Panc1 (cell line): ENCODE measurements at regions not wholly inside any gene's neighbourhood (a gene's known extent, or its start where the extent isn't known, plus 50 kb on each side); places are given as distances from the start of the nearest gene placed in this dataset.

Experiments
- ATAC-seq: fragments of 200-7000 bp; cut with Tn5 transposase; 2 replicates; pipeline ENCODE4 v1.9.1; 2020; ENCODE audit warnings: mild to moderate bottlenecking, moderate library complexity
- BruUV-seq: library from RNA; stranded (reverse); fragments of 400-500 nt; replicated peaks from 2 replicates; lab custom pipeline; 2021; lab: Mats Ljungman, UMichigan
- CTCF ChIA-PET: fragments of 300-600 bp; sonication (Branson Sonifier 250); formaldehyde crosslinking; loops from one replicate; lab custom pipeline; 2022; ENCODE audit warnings: antibody characterized with exemption; lab: Charles Lee
- POLR2A ChIA-PET: fragments of 300-600 bp; sonication (Branson Sonifier 250); formaldehyde crosslinking; loops from one replicate; lab custom pipeline; 2022; ENCODE audit warnings: antibody characterized with exemption; lab: Charles Lee
- DNase-seq: peaks from one replicate; pipeline ENCODE4 v3.0.0-alpha.2; 2010; ENCODE audit warnings: low read depth, low spot score
- H3K27ac ChIP-seq: 2 replicates; pipeline ENCODE4 v1.5.1; 2011; ENCODE audit warnings: mild to moderate bottlenecking, low read length, inconsistent platforms
- H3K27me3 ChIP-seq: fragments of 200-500 bp; sonication (Bioruptor generic); 2 replicates; pipeline ENCODE4 v1.6.0; 2014; ENCODE audit warnings: low read length, inconsistent platforms; ENCODE audit not compliant: control insufficient read depth, insufficient read depth
- H3K36me3 ChIP-seq: fragments of 200-500 bp; sonication (Bioruptor generic); 2 replicates; pipeline ENCODE4 v1.5.1; 2014; ENCODE audit warnings: inconsistent platforms, mild to moderate bottlenecking, low read length, moderate library complexity; ENCODE audit not compliant: control insufficient read depth, insufficient read depth
- H3K4me1 ChIP-seq: 2 replicates; pipeline ENCODE4 v1.5.1; 2011; ENCODE audit warnings: inconsistent platforms, mild to moderate bottlenecking, low read length, moderate library complexity; ENCODE audit not compliant: control insufficient read depth, insufficient read depth
- H3K4me3 ChIP-seq, 2 experiments: 2 replicates each; pipeline ENCODE4 v1.5.1; 2011 to 2012; ENCODE audit warnings: low read depth in 2 of 2, low read length in 2 of 2, mild to moderate bottlenecking in 2 of 2, inconsistent platforms in 1 of 2, moderate library complexity in 1 of 2
- H3K9me3 ChIP-seq: fragments of 200-500 bp; sonication (Bioruptor generic); 2 replicates; pipeline ENCODE4 v1.5.1; 2014; ENCODE audit warnings: low read depth, mild to moderate bottlenecking, inconsistent platforms, low read length, moderate library complexity; ENCODE audit not compliant: control insufficient read depth, insufficient read depth
- POLR2AphosphoS5 ChIP-seq: IDR thresholded peaks from 2 replicates; pipeline ENCODE4 v1.6.1; 2012; ENCODE audit warnings: mild to moderate bottlenecking, low read depth, low read length, moderate library complexity
- SIN3A ChIP-seq: IDR thresholded peaks from 2 replicates; pipeline ENCODE4 v1.6.1; 2012; ENCODE audit warnings: low read depth, mild to moderate bottlenecking, low read length, moderate library complexity, borderline replicate concordance; ENCODE audit not compliant: insufficient read depth
- TCF7L2 ChIP-seq: IDR thresholded peaks from 2 replicates; pipeline ENCODE4 v1.6.1; 2011; ENCODE audit warnings: mild to moderate bottlenecking, low read depth, low read length, inconsistent platforms
- in situ Hi-C: cut with HindIII; loops from 2 replicates; pipeline ENCODE4 v1.10.0; 2016; ENCODE audit warnings: low sequenced_read_pairs, low pct_unique_long_range_greater_than_20kb
- intact Hi-C: fragments of 100-400 bp; cut with micrococcal nuclease; formaldehyde crosslinking; loops from one replicate; pipeline ENCODE4 v1.10.0; 2022; ENCODE audit not compliant: unreplicated experiment
- TF ChIP-seq, protein P1 (sequence below): fragments of 450-650 bp; IDR thresholded peaks from 2 replicates; pipeline ENCODE4 v1.5.1; 2017; ENCODE audit warnings: mild to moderate bottlenecking
- TF ChIP-seq, protein P2 (sequence below), 2 experiments: IDR thresholded peaks; 2 replicates each; pipeline ENCODE4 v1.6.1; 2011 to 2012; ENCODE audit warnings: low read depth in 2 of 2, control low read depth in 1 of 2, low read length in 1 of 2, mild to moderate bottlenecking in 1 of 2, moderate library complexity in 1 of 2; ENCODE audit not compliant: insufficient read depth in 1 of 2

GRCh38 chr6:150661216-150662007 is 61.7 kb downstream of the PLEKHG1 start:
- ATAC-seq, result no peak
- H3K27me3 ChIP-seq, result no peaks in the 10 kb centered on the region; the same call in 1 of the 2 replicates
- TF ChIP-seq POLR2AphosphoS5, result no peak
- no TSS peak for BruUV-seq
- CTCF ChIA-PET, result no interaction called here
- in situ Hi-C loops, result no loop called here
- no peak overlapping the region for H3K27ac ChIP-seq
- DNase-seq, result no peak
- H3K4me3 ChIP-seq, result no peak overlapping the region
- no peaks in the 10 kb centered on the region for H3K4me1 ChIP-seq
- H3K9me3 ChIP-seq, result no peaks in the 10 kb centered on the region
- H3K36me3 ChIP-seq, result no peaks in the 10 kb centered on the region
- POLR2A ChIA-PET, result no interaction called here
- intact Hi-C loops, result no loop called here

GRCh38 chr6:150662814-150663213 is 63.1 kb downstream of the PLEKHG1 start:
- DNase-seq, result no peak
- Histone ChIP-seq H3K9me3 (no peaks in the 10 kb centered on the region), H3K36me3 (no peaks in the 10 kb centered on the region), H3K27me3 (no peaks in the 10 kb centered on the region; the same call in 1 of the 2 replicates), H3K4me3 (no peak overlapping the region), H3K4me1 (no peaks in the 10 kb centered on the region), H3K27ac (no peak overlapping the region)
- ChIA-PET CTCF (no interaction called here), POLR2A (no interaction called here)
- no TSS peak for BruUV-seq
- TF ChIP-seq, protein P1, sequence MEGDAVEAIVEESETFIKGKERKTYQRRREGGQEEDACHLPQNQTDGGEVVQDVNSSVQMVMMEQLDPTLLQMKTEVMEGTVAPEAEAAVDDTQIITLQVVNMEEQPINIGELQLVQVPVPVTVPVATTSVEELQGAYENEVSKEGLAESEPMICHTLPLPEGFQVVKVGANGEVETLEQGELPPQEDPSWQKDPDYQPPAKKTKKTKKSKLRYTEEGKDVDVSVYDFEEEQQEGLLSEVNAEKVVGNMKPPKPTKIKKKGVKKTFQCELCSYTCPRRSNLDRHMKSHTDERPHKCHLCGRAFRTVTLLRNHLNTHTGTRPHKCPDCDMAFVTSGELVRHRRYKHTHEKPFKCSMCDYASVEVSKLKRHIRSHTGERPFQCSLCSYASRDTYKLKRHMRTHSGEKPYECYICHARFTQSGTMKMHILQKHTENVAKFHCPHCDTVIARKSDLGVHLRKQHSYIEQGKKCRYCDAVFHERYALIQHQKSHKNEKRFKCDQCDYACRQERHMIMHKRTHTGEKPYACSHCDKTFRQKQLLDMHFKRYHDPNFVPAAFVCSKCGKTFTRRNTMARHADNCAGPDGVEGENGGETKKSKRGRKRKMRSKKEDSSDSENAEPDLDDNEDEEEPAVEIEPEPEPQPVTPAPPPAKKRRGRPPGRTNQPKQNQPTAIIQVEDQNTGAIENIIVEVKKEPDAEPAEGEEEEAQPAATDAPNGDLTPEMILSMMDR, result no peak
- ATAC-seq, result no peak
- intact Hi-C loops, result no loop called here
- in situ Hi-C loops, result no loop called here

- TF ChIP-seq, protein P2, sequence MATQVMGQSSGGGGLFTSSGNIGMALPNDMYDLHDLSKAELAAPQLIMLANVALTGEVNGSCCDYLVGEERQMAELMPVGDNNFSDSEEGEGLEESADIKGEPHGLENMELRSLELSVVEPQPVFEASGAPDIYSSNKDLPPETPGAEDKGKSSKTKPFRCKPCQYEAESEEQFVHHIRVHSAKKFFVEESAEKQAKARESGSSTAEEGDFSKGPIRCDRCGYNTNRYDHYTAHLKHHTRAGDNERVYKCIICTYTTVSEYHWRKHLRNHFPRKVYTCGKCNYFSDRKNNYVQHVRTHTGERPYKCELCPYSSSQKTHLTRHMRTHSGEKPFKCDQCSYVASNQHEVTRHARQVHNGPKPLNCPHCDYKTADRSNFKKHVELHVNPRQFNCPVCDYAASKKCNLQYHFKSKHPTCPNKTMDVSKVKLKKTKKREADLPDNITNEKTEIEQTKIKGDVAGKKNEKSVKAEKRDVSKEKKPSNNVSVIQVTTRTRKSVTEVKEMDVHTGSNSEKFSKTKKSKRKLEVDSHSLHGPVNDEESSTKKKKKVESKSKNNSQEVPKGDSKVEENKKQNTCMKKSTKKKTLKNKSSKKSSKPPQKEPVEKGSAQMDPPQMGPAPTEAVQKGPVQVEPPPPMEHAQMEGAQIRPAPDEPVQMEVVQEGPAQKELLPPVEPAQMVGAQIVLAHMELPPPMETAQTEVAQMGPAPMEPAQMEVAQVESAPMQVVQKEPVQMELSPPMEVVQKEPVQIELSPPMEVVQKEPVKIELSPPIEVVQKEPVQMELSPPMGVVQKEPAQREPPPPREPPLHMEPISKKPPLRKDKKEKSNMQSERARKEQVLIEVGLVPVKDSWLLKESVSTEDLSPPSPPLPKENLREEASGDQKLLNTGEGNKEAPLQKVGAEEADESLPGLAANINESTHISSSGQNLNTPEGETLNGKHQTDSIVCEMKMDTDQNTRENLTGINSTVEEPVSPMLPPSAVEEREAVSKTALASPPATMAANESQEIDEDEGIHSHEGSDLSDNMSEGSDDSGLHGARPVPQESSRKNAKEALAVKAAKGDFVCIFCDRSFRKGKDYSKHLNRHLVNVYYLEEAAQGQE (IDR thresholded peaks at IDR 0.05; ENCODE audit: insufficient read depth in 1 of 2, low read depth in 2 of 2, low read length in 1 of 2), result no peak
- TF ChIP-seq SIN3A, result no peak
- TF ChIP-seq, protein P1, result no peak
- no peak for TF ChIP-seq TCF7L2
- TF ChIP-seq POLR2AphosphoS5, result no peak
Measured at GRCh38 chr6:150664091-150664490, 64.4 kb downstream of the PLEKHG1 start.

More at GRCh38 chr6:150664091-150664490, 64.4 kb downstream of the PLEKHG1 start:
- ChIA-PET CTCF (no interaction called here), POLR2A (no interaction called here)
- Histone ChIP-seq H3K4me1 (no peaks in the 10 kb centered on the region), H3K36me3 (no peaks in the 10 kb centered on the region), H3K9me3 (no peaks in the 10 kb centered on the region), H3K27me3 (no peaks in the 10 kb centered on the region), H3K27ac (no peak overlapping the region), H3K4me3 (no peak overlapping the region)
- ATAC-seq, result no peak
- intact Hi-C loops, result no loop called here
- BruUV-seq, result no TSS peak
- no peak for DNase-seq
- in situ Hi-C loops, result no loop called here
